IPS DF 6.9 (cell line): ENCODE measurements at regions not wholly inside any gene's neighbourhood (a gene's known extent, or its start where the extent isn't known, plus 50 kb on each side); places are given as distances from the start of the nearest gene placed in this dataset.
A peak's percentile ranks its signal among the peaks of the same experiment; 100 is the strongest.

Source experiments
- DNase-seq: peaks from one replicate; pipeline ENCODE4 v3.0.0-alpha.2; 2013; ENCODE audit warnings: low read depth, low spot score
- H3K27ac ChIP-seq: one replicate; pipeline ENCODE4 v1.5.1; 2013; ENCODE audit warnings: low read length, control low read depth
- H3K27me3 ChIP-seq: 2 replicates; pipeline ENCODE4 v1.6.1; 2013; ENCODE audit warnings: mild to moderate bottlenecking, low read length; ENCODE audit not compliant: control insufficient read depth, insufficient read depth
- H3K36me3 ChIP-seq: 2 replicates; pipeline ENCODE4 v1.6.1; 2013; ENCODE audit warnings: low read length; ENCODE audit not compliant: control insufficient read depth, insufficient read depth
- H3K4me1 ChIP-seq: 2 replicates; pipeline ENCODE4 v1.6.1; 2013; ENCODE audit warnings: low read length; ENCODE audit not compliant: control insufficient read depth, insufficient read depth
- H3K4me3 ChIP-seq: 2 replicates; pipeline ENCODE4 v1.5.1; 2013; ENCODE audit warnings: mild to moderate bottlenecking, low read length
- H3K9me3 ChIP-seq: 2 replicates; pipeline ENCODE4 v1.6.1; 2013; ENCODE audit warnings: low read length, inconsistent platforms; ENCODE audit not compliant: control insufficient read depth, insufficient read depth
- WGBS: extraction: QIAGEN DNeasy Blood & Tissue Kit; methylation state at CpG from one replicate; pipeline ENCODE4 v1.1.7; 2013; ENCODE audit warnings: mixed read lengths, missing lambda C conversion rate; ENCODE audit not compliant: insufficient read length, insufficient coverage; 5-methylcytosine and 5-hydroxymethylcytosine counted together

GRCh38 chr21:26708223-26708800, 135.2 kb upstream of the CYYR1 start:
- no peaks in the 10 kb centered on the region for H3K27me3 ChIP-seq
- no peak for DNase-seq
- H3K4me3 ChIP-seq = no peak overlapping the region
- WGBS = no CpG with 5 or more reads among the region's 3 CpGs
- H3K36me3 ChIP-seq = no peaks in the 10 kb centered on the region
- no peak overlapping the region for H3K27ac ChIP-seq
- no peaks in the 10 kb centered on the region for H3K9me3 ChIP-seq
- H3K4me1 ChIP-seq = no peaks in the 10 kb centered on the region

- Histone ChIP-seq H3K27me3 (no peaks in the 10 kb centered on the region), H3K4me3 (no peak overlapping the region), H3K36me3 (no peaks in the 10 kb centered on the region), H3K27ac (no peak overlapping the region), H3K9me3 (no peaks in the 10 kb centered on the region), H3K4me1 (no peaks in the 10 kb centered on the region)
- DNase-seq = no peak
- WGBS = no CpG with 5 or more reads among the region's 2 CpGs
Measured at GRCh38 chr21:26707246-26707645, 134.2 kb upstream of the CYYR1 start.

GRCh38 chr21:26698416-26698815, 125.3 kb upstream of the CYYR1 start:
- H3K27me3 ChIP-seq = no peaks in the 10 kb centered on the region
- no peaks in the 10 kb centered on the region for H3K36me3 ChIP-seq
- no peak overlapping the region for H3K27ac ChIP-seq
- no peaks in the 10 kb centered on the region for H3K9me3 ChIP-seq
- no peak for DNase-seq
- no CpG with 5 or more reads among the region's 3 CpGs for WGBS
- H3K4me3 ChIP-seq = no peak overlapping the region
- no peaks in the 10 kb centered on the region for H3K4me1 ChIP-seq

- no peak for DNase-seq
- Histone ChIP-seq H3K27me3 (no peaks in the 10 kb centered on the region), H3K36me3 (no peaks in the 10 kb centered on the region), H3K27ac (no peak overlapping the region), H3K9me3 (no peaks in the 10 kb centered on the region), H3K4me1 (no peaks in the 10 kb centered on the region), H3K4me3 (no peak overlapping the region)
- WGBS = no CpG with 5 or more reads among the region's 2 CpGs
Measured at GRCh38 chr21:26691416-26691815, 118.3 kb upstream of the CYYR1 start.

GRCh38 chr21:26686705-26687104, 113.6 kb upstream of the CYYR1 start:
- Histone ChIP-seq H3K27ac (no peak overlapping the region), H3K36me3 (no peaks in the 10 kb centered on the region), H3K4me3 (no peak overlapping the region), H3K4me1 (no peaks in the 10 kb centered on the region), H3K27me3 (no peaks in the 10 kb centered on the region), H3K9me3 (no peaks in the 10 kb centered on the region)
- DNase-seq = no peak
- no CpG with 5 or more reads among the region's 6 CpGs for WGBS

GRCh38 chr21:26686278-26686677, 113.2 kb upstream of the CYYR1 start:
- Histone ChIP-seq H3K4me3 (no peak overlapping the region), H3K36me3 (no peaks in the 10 kb centered on the region), H3K9me3 (no peaks in the 10 kb centered on the region), H3K27ac (no peak overlapping the region), H3K4me1 (no peaks in the 10 kb centered on the region), H3K27me3 (no peaks in the 10 kb centered on the region)
- no CpG with 5 or more reads among the region's 3 CpGs for WGBS
- peak; percentile 31 for DNase-seq

- Histone ChIP-seq H3K27ac (no peak overlapping the region), H3K27me3 (no peaks in the 10 kb centered on the region), H3K4me3 (no peak overlapping the region), H3K4me1 (no peaks in the 10 kb centered on the region), H3K9me3 (no peaks in the 10 kb centered on the region), H3K36me3 (no peaks in the 10 kb centered on the region)
- DNase-seq = no peak
- no CpG with 5 or more reads among the region's 4 CpGs for WGBS
Measured at GRCh38 chr21:26684889-26685288, 111.8 kb upstream of the CYYR1 start.

GRCh38 chr21:26683996-26684395, 110.9 kb upstream of the CYYR1 start:
- no peak overlapping the region for H3K4me3 ChIP-seq
- no CpG with 5 or more reads among the region's 2 CpGs for WGBS
- no peak for DNase-seq
- no peaks in the 10 kb centered on the region for H3K36me3 ChIP-seq
- no peak overlapping the region for H3K27ac ChIP-seq
- no peaks in the 10 kb centered on the region for H3K27me3 ChIP-seq
- no peaks in the 10 kb centered on the region for H3K4me1 ChIP-seq
- H3K9me3 ChIP-seq = no peaks in the 10 kb centered on the region

- Histone ChIP-seq H3K4me1 (no peaks in the 10 kb centered on the region), H3K9me3 (no peaks in the 10 kb centered on the region), H3K27me3 (no peaks in the 10 kb centered on the region), H3K36me3 (no peaks in the 10 kb centered on the region), H3K4me3 (no peak overlapping the region), H3K27ac (no peak overlapping the region)
- no CpG with 5 or more reads among the region's 3 CpGs for WGBS
- DNase-seq = no peak
Measured at GRCh38 chr21:26679284-26679683, 106.2 kb upstream of the CYYR1 start.

- H3K27ac ChIP-seq = no peak overlapping the region
- no peak overlapping the region for H3K4me3 ChIP-seq
- H3K27me3 ChIP-seq = no peaks in the 10 kb centered on the region
- no peaks in the 10 kb centered on the region for H3K36me3 ChIP-seq
- DNase-seq = no peak
- no peaks in the 10 kb centered on the region for H3K9me3 ChIP-seq
- WGBS = no CpG with 5 or more reads among the region's 5 CpGs
- no peaks in the 10 kb centered on the region for H3K4me1 ChIP-seq
Measured at GRCh38 chr21:26674323-26674722, 101.2 kb upstream of the CYYR1 start.

GRCh38 chr21:26669215-26669764, 96.2 kb upstream of the CYYR1 start:
- Histone ChIP-seq H3K4me1 (no peaks in the 10 kb centered on the region), H3K36me3 (no peaks in the 10 kb centered on the region), H3K4me3 (no peak overlapping the region), H3K9me3 (no peaks in the 10 kb centered on the region), H3K27me3 (no peaks in the 10 kb centered on the region), H3K27ac (no peak overlapping the region)
- no CpG with 5 or more reads among the region's 4 CpGs for WGBS
- DNase-seq = no peak
